Hepatocyte (in vitro differentiated cells): ENCODE measurements at regions not wholly inside any gene's neighbourhood (a gene's known extent, or its start where the extent isn't known, plus 50 kb on each side); places are given as distances from the start of the nearest gene placed in this dataset.
"Not testable (repeated sequence)": the region's sequence is repeated elsewhere in the genome, so short reads cannot be mapped to it uniquely, and the experiment has no call there.

Experiments used
- EZH2 ChIP-seq: fragments of 200-600 bp; sonication (generic); IDR thresholded peaks from 2 replicates; pipeline ENCODE4 v1.6.1; 2016; ENCODE audit warnings: antibody characterized with exemption, mild to moderate bottlenecking, borderline replicate concordance
- EZH2phosphoT487 ChIP-seq: fragments of 200-600 bp; sonication (generic); IDR thresholded peaks from one replicate; pipeline ENCODE4 v1.6.1; 2018; ENCODE audit warnings: antibody characterized with exemption, mild to moderate bottlenecking, low read depth, moderate library complexity; ENCODE audit not compliant: unreplicated experiment, severe bottlenecking
- TF ChIP-seq, protein P1 (sequence below): fragments of 200-600 bp; sonication (generic); IDR thresholded peaks from 2 replicates; pipeline ENCODE4 v1.5.1; 2016; ENCODE audit warnings: antibody characterized with exemption, mild to moderate bottlenecking; ENCODE audit not compliant: poor library complexity

DNA sequence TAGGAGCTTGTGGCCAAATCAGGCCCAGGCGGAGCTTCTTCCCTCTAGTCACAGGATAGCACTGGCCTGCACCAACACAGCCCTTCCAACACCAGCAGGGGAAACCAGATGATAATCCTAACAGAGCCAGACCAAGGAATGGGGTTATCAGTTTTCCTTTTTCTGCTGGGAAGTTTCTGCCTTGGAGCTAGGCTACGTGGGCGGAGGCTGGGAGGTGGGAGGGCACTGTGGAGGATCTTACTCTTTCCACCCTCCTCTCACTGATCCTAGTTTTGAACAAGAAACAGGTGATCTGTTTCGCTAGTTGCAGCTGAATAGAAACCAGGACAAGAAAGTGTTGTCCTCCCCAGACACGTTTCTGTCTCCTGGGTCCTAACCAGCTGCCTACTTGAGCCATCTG lies 1687.3 kb upstream of the DEFB115 start:
- TF ChIP-seq, protein P1, sequence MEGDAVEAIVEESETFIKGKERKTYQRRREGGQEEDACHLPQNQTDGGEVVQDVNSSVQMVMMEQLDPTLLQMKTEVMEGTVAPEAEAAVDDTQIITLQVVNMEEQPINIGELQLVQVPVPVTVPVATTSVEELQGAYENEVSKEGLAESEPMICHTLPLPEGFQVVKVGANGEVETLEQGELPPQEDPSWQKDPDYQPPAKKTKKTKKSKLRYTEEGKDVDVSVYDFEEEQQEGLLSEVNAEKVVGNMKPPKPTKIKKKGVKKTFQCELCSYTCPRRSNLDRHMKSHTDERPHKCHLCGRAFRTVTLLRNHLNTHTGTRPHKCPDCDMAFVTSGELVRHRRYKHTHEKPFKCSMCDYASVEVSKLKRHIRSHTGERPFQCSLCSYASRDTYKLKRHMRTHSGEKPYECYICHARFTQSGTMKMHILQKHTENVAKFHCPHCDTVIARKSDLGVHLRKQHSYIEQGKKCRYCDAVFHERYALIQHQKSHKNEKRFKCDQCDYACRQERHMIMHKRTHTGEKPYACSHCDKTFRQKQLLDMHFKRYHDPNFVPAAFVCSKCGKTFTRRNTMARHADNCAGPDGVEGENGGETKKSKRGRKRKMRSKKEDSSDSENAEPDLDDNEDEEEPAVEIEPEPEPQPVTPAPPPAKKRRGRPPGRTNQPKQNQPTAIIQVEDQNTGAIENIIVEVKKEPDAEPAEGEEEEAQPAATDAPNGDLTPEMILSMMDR: not testable (repeated sequence)
- not testable (repeated sequence) for TF ChIP-seq EZH2phosphoT487, EZH2
